Activated naive CD4-positive, alpha-beta T cell treated with Interleukin-2 at 50 U/mL for 16 hours (primary cell): ENCODE measurements at regions not wholly inside any gene's neighbourhood (a gene's known extent, or its start where the extent isn't known, plus 50 kb on each side); places are given as distances from the start of the nearest gene placed in this dataset.

Experiments
- DNase-seq: peaks from one replicate; pipeline ENCODE4 v3.0.0-alpha.2; 2020

GRCh38 chr5:168159425-168159824 lies 132.0 kb upstream of the WWC1 start:
- no peak for DNase-seq

- no peak for DNase-seq
Observed at GRCh38 chr5:168162464-168162863, 129.0 kb upstream of the WWC1 start.

- DNase-seq = no peak
Observed at GRCh38 chr5:168163966-168164365, 127.5 kb upstream of the WWC1 start.

- DNase-seq = no peak
Observed at GRCh38 chr5:168165221-168165914, 126.1 kb upstream of the WWC1 start.

- no peak for DNase-seq
Observed at GRCh38 chr5:168165977-168166376, 125.5 kb upstream of the WWC1 start.

GRCh38 chr5:168167338-168167737 lies 124.1 kb upstream of the WWC1 start:
- no peak for DNase-seq

GRCh38 chr5:168168978-168169698 lies 122.3 kb upstream of the WWC1 start:
- DNase-seq = no peak

- no peak for DNase-seq
Observed at GRCh38 chr5:168169791-168170190, 121.7 kb upstream of the WWC1 start.

- DNase-seq = no peak
Observed at GRCh38 chr5:168171901-168172759, 119.3 kb upstream of the WWC1 start.

- no peak for DNase-seq
Observed at GRCh38 chr5:168172760-168173223, 118.7 kb upstream of the WWC1 start.

- no peak for DNase-seq
Observed at GRCh38 chr5:168174376-168174775, 117.1 kb upstream of the WWC1 start.

- no peak for DNase-seq
Observed at GRCh38 chr5:168176251-168176650, 115.2 kb upstream of the WWC1 start.

GRCh38 chr5:168176941-168177340 lies 114.5 kb upstream of the WWC1 start:
- no peak for DNase-seq

- no peak for DNase-seq
Observed at GRCh38 chr5:168177831-168178450, 113.5 kb upstream of the WWC1 start.

- DNase-seq = no peak
Observed at GRCh38 chr5:168179192-168179593, 112.3 kb upstream of the WWC1 start.

GRCh38 chr5:168182269-168182668 lies 109.2 kb upstream of the WWC1 start:
- DNase-seq = no peak

- DNase-seq = no peak
Observed at GRCh38 chr5:168184103-168184502, 107.3 kb upstream of the WWC1 start.

GRCh38 chr5:168186289-168187074 lies 105.0 kb upstream of the WWC1 start:
- DNase-seq = no peak

GRCh38 chr5:168187614-168188013 lies 103.8 kb upstream of the WWC1 start:
- no peak for DNase-seq

GRCh38 chr5:168188182-168188581 lies 103.3 kb upstream of the WWC1 start:
- no peak for DNase-seq

- DNase-seq = no peak
Observed at GRCh38 chr5:168192120-168192519, 99.3 kb upstream of the WWC1 start.
